Hematopoietic multipotent progenitor cell treated with erythropoietin and hydrocortisone succinate and interleukin-3 and kit ligand, for 6 days (in vitro differentiated cells): ENCODE measurements at regions not wholly inside any gene's neighbourhood (a gene's known extent, or its start where the extent isn't known, plus 50 kb on each side); places are given as distances from the start of the nearest gene placed in this dataset.

Experiments used
- DNase-seq: peaks from one replicate; pipeline ENCODE4 v3.0.0-alpha.2; 2015

DNA sequence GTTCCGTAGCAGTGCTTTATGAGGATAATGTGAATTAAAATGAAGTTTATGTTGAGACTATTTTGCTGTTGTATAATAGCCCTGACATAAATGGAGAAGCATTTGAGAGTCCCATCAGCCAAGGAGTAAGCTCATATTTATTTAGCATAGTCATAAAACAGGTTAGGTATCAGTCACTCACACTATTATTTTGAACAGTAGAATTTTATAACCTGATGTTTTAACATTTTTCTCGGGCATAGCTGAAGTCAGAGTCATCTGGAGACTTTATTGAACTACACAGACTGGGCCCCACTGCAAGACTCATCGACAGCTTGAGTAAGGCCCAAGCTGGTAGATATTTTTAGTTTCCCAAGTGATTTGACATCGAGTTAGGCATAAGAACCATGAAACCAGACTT is 620.3 kb upstream of the WWC1 start:
- no peak for DNase-seq

- DNase-seq, result no peak
Measured at GRCh38 chr5:167673942-167674341, 617.5 kb upstream of the WWC1 start.

- no peak for DNase-seq
Measured at GRCh38 chr5:167678481-167678880, 613.0 kb upstream of the WWC1 start.

GRCh38 chr5:167684251-167684650 is 607.2 kb upstream of the WWC1 start:
- no peak for DNase-seq

DNA sequence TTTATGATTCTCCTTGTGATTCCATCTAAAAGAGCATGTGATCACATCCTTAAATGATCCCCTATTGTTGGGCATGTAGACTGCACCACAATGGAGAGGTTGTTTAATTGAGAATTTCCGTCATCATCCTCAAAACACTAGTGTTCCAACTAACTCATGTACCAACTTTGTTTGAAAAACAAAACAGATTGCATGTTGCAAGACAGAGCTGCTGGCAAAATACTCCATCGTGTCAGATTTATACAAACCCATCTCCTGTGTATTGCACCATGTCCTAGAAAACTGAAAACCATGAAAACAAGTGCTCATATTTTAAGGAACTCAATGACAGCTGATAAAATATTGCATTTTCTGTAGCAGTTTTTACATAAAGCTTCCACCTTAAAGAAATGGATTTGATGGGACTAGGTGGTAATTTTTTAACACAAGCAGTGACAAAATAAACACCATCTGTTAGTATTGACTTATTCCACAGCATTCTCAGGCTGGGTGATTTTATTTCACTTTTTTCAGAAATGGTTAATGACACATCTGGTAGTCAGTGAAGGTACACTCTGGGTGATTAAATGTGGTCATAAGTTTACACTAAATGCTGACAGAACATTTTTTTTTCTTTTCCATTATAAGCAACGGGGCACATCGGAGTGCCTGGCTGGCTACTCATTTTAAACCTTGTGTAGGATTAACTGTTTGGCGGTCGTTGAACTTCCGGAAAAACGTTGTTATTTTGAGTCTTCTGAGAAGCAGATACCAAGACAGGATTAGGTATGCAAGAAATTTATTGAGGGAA is 602.9 kb upstream of the WWC1 start:
- no peak for DNase-seq

GRCh38 chr5:167694325-167695147 is 596.9 kb upstream of the WWC1 start:
- no peak for DNase-seq

- no peak for DNase-seq
Measured at GRCh38 chr5:167696558-167697314, 594.7 kb upstream of the WWC1 start.

DNA sequence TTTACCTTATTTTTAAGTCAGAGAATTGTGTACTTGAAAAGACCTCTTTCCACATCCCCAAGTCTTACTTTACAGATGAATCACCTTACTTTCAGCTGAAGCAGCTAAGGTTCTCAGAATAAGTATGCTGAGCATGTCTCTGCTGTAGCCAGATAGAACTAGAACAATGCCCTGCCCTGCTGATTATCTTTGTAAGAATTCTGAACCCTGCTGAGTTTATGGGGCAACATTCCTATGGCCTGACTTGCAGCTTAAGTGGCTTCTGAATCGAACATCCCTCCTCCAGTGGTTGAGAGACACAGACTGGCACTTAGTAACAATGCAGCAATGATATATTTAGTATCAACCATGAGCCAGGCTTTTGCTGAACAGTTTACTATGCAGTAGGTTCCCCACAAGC is 592.0 kb upstream of the WWC1 start:
- DNase-seq, result no peak

GRCh38 chr5:167701051-167701450 is 590.4 kb upstream of the WWC1 start:
- no peak for DNase-seq

GRCh38 chr5:167702014-167702413 is 589.4 kb upstream of the WWC1 start:
- no peak for DNase-seq

DNA sequence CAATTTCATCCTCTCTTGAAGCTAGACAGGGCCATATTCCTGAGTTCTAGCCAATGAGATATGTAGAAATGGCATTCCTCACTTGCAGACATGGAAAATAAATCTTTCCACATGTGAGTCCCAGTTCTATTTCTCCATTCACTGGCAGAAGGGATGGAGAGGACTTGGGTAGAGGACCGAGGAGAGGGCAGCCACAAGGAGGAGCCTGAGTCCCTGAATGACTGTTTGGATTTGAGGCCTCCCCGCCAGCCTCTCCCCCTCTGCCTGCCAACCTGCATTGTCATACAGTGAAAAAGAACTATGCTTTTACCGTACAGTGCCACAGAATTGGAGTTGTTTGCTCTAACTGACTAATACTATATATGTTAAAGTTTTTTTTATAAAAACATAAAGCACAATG is 583.0 kb upstream of the WWC1 start:
- no peak for DNase-seq

- no peak for DNase-seq
Measured at GRCh38 chr5:167709625-167710024, 581.8 kb upstream of the WWC1 start.

GRCh38 chr5:167710444-167711073 is 580.9 kb upstream of the WWC1 start:
- no peak for DNase-seq

DNA sequence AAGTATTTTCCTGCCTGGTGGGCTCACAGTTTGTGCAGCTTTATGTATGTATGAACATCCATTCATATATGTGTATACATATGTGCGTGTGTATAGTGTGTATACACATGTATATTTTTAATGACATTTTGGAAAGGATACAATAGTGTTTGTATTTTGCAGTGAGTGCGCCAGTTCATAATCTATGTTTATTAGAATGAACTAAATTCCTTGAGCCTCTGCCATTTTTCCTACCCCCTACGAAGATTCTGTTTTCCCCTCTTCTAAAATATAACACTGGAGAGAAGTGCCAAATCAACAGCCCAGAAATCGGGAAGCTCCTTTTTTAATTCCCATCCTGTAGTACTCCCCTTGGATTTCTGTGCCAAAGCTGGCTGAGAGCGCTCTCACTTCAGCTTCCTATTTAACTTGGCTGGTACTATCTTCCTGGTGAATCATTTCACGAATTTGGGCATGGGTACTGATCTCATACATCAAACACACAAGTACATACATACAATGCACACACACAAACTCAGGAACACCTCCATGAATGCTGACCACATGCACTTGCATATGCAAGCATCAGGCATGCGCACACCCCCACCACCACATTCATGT is 578.4 kb upstream of the WWC1 start:
- no peak for DNase-seq

GRCh38 chr5:167713896-167714295 is 577.5 kb upstream of the WWC1 start:
- no peak for DNase-seq

DNA sequence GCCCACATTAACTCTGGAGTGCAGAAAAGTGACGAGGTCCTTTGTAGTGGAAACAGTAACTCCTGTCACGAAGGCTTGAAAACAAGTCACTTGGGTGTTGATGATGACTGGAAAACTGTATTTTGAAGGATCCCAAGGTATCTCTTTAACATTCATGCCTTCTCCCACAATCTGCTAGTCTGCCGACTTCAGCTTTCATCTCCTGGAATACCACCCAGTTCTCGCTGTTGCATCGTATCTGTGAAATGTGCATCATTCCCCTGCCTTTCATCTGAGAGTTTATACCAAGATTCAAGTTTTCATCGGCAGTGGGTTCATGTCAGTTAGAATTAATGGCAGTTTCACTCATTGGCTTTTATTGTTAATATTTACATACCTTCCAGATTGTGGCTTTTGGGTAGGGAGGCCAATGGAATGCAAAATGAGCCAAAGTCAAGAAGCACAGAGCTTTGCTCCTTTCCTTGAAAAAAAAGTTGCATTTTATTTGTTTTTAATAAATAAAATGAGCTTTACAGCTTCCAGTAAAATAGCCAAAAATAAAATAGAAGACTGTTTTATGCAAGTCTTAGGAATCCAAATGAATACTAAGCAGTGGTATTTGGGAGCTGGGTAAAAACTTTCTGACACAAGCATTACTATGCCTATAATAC is 575.2 kb upstream of the WWC1 start:
- DNase-seq, result no peak

DNA sequence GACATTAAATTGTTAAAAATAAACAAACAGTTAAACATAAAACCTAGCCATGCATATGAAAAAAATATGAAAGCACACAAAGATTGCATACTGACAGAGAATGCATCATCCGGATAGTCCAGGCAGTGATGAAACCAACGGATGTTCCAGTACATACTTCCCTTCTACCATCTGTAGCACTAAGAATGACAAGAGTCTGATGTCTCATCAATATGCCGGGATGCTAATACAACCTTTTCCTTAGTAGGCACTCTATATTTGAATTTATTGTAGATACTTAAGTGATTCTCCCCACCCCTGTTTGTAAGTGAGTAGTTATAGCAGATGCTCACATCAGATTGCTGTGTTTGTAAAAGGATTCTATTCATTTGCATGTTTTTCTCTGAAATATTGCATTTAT is 571.2 kb upstream of the WWC1 start:
- DNase-seq, result no peak

- DNase-seq, result no peak
Measured at GRCh38 chr5:167720676-167721260, 570.7 kb upstream of the WWC1 start.

DNA sequence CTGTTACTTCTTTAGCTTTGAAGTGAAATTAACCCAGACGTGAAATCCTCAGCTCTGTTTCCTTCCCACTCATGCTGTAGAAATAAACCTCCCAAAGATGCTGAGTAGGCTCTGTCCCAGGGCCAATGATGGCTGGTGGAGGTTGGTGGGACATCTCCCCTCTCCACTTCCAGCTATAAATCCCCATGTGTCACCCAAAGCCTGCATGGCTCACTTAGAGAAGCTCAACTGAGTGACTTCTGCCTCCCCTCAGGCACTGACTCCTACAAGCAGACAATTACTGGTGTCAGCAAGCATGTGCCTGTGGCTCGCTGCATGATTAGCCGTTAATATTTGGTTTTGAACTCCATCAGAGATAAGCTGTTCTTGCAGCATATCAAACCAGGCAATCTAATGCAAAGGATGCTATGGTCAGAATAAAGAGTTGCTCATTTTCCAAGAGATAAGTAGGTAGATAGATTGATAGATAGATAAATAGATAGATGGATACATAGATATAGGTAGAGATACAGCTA is 569.5 kb upstream of the WWC1 start:
- no peak for DNase-seq

- DNase-seq, result peak; percentile 80
Measured at GRCh38 chr5:167723254-167723871, 568.1 kb upstream of the WWC1 start.

- DNase-seq, result no peak
Measured at GRCh38 chr5:167725264-167725663, 566.2 kb upstream of the WWC1 start.
